ENCODE measurements at regions not wholly inside any gene's neighbourhood (a gene's known extent, or its start where the extent isn't known, plus 50 kb on each side); places are given as distances from the start of the nearest gene placed in this dataset.
"Not testable (repeated sequence)": the region's sequence is repeated elsewhere in the genome, so short reads cannot be mapped to it uniquely, and the experiment has no call there.

- no peak for DNase-seq
- no peaks in the 10 kb centered on the region for H3K4me1 ChIP-seq (ENCODE audit: control insufficient read depth in 3 of 3, insufficient read depth in 2 of 3, low read depth in 1 of 3, low read length in 2 of 3)
- no peak overlapping the region for H3K27ac ChIP-seq (ENCODE audit: low read depth in 1 of 3, low read length in 2 of 3)
- 69 to 76% (median 74%) methylated on average over 10 of the region's 10 CpGs for WGBS, 3 donors
- FAIRE-seq: no peak
- peaks cover 0 to 22% (median 15%) of the 10 kb centered on the region in 3 donors for H3K27me3 ChIP-seq (ENCODE audit: control insufficient read depth in 3 of 3, insufficient read depth in 3 of 3, low read length in 3 of 3)
- no peaks in the 10 kb centered on the region for H3K9me3 ChIP-seq (ENCODE audit: control insufficient read depth in 2 of 2, insufficient read depth in 1 of 2, low read depth in 1 of 2, low read length in 1 of 2)
- no peak overlapping the region for H3K4me3 ChIP-seq (ENCODE audit: low read depth in 1 of 3, low read length in 3 of 3)
- H3K36me3 ChIP-seq (ENCODE audit: control insufficient read depth in 3 of 3, insufficient read depth in 2 of 3, low read depth in 1 of 3, low read length in 3 of 3): no peaks in the 10 kb centered on the region
These were observed 60.2 kb upstream of the UNC5A start for GRCh38 chr5:176750144-176750543.

GRCh38 chr5:176754376-176754973 is 55.9 kb upstream of the UNC5A start:
- DNase-seq (no peak), FAIRE-seq (no peak)
- Histone ChIP-seq H3K27me3 (ENCODE audit: control insufficient read depth in 3 of 3, insufficient read depth in 3 of 3, low read length in 3 of 3) (peaks cover 0 to 3% (median 0%) of the 10 kb centered on the region in 3 donors), H3K27ac (ENCODE audit: low read depth in 1 of 3, low read length in 2 of 3) (no peak overlapping the region), H3K4me1 (ENCODE audit: control insufficient read depth in 3 of 3, insufficient read depth in 2 of 3, low read depth in 1 of 3, low read length in 2 of 3) (no peaks in the 10 kb centered on the region), H3K9me3 (ENCODE audit: control insufficient read depth in 2 of 2, insufficient read depth in 1 of 2, low read depth in 1 of 2, low read length in 1 of 2) (no peaks in the 10 kb centered on the region), H3K4me3 (ENCODE audit: low read depth in 1 of 3, low read length in 3 of 3) (no peak overlapping the region), H3K36me3 (ENCODE audit: control insufficient read depth in 3 of 3, insufficient read depth in 2 of 3, low read depth in 1 of 3, low read length in 3 of 3) (no peaks in the 10 kb centered on the region)
- 91 to 94% (median 92%) methylated on average over 2 of the region's 2 CpGs for WGBS, 3 donors

GRCh38 chr5:176755593-176755992 is 54.8 kb upstream of the UNC5A start:
- not testable (repeated sequence) for FAIRE-seq; H3K27me3 ChIP-seq (ENCODE audit: control insufficient read depth in 3 of 3, insufficient read depth in 3 of 3, low read length in 3 of 3); DNase-seq; H3K36me3 ChIP-seq (ENCODE audit: control insufficient read depth in 3 of 3, insufficient read depth in 2 of 3, low read depth in 1 of 3, low read length in 3 of 3); H3K27ac ChIP-seq (ENCODE audit: low read depth in 1 of 3, low read length in 2 of 3); H3K4me3 ChIP-seq (ENCODE audit: low read depth in 1 of 3, low read length in 3 of 3); H3K4me1 ChIP-seq (ENCODE audit: control insufficient read depth in 3 of 3, insufficient read depth in 2 of 3, low read depth in 1 of 3, low read length in 2 of 3); H3K9me3 ChIP-seq (ENCODE audit: control insufficient read depth in 2 of 2, insufficient read depth in 1 of 2, low read depth in 1 of 2, low read length in 1 of 2)
- 75 to 95% (median 84%) methylated on average over 6 of the region's 6 CpGs for WGBS, 3 donors

- H3K9me3 ChIP-seq (ENCODE audit: control insufficient read depth in 2 of 2, insufficient read depth in 1 of 2, low read depth in 1 of 2, low read length in 1 of 2); H3K4me3 ChIP-seq (ENCODE audit: low read depth in 1 of 3, low read length in 3 of 3); H3K36me3 ChIP-seq (ENCODE audit: control insufficient read depth in 3 of 3, insufficient read depth in 2 of 3, low read depth in 1 of 3, low read length in 3 of 3); FAIRE-seq; DNase-seq; H3K27ac ChIP-seq (ENCODE audit: low read depth in 1 of 3, low read length in 2 of 3); H3K4me1 ChIP-seq (ENCODE audit: control insufficient read depth in 3 of 3, insufficient read depth in 2 of 3, low read depth in 1 of 3, low read length in 2 of 3); H3K27me3 ChIP-seq (ENCODE audit: control insufficient read depth in 3 of 3, insufficient read depth in 3 of 3, low read length in 3 of 3): not testable (repeated sequence)
These were observed 52.8 kb upstream of the UNC5A start for GRCh38 chr5:176757569-176757968.
